ENCODE measurements at regions not wholly inside any gene's neighbourhood (a gene's known extent, or its start where the extent isn't known, plus 50 kb on each side); places are given as distances from the start of the nearest gene placed in this dataset.

GRCh38 chr5:26660116-26660515, 378.3 kb downstream of the CDH9 start:
- peaks cover 6% of the 10 kb centered on the region for H3K9me3 Mint-ChIP-seq

GRCh38 chr5:26649000-26649399, 389.4 kb downstream of the CDH9 start:
- Mint-ChIP-seq H3K27me3 (no peaks in the 10 kb centered on the region), H3K9me3 (peaks cover 10% of the 10 kb centered on the region), H3K4me1 (no peaks in the 10 kb centered on the region), H3K27ac (no peak overlapping the region), H3K36me3 (no peaks in the 10 kb centered on the region), H3K4me3 (no peak overlapping the region)
- DNase-seq = no peak
- ATAC-seq (ENCODE audit: low read depth) = no peak
- POLR2A ChIA-PET = no interaction called here

More at GRCh38 chr5:26660116-26660515, 378.3 kb downstream of the CDH9 start:
- no peak for ATAC-seq (ENCODE audit: low read depth)
- no peak for DNase-seq
- H3K36me3 Mint-ChIP-seq = no peaks in the 10 kb centered on the region
- H3K4me1 Mint-ChIP-seq = no peaks in the 10 kb centered on the region
- H3K4me3 Mint-ChIP-seq = no peak overlapping the region
- POLR2A ChIA-PET = no interaction called here
- no peaks in the 10 kb centered on the region for H3K27me3 Mint-ChIP-seq
- no peak overlapping the region for H3K27ac Mint-ChIP-seq

- Mint-ChIP-seq H3K9me3 (peaks cover 14% of the 10 kb centered on the region), H3K4me1 (no peaks in the 10 kb centered on the region), H3K27ac (no peak overlapping the region), H3K36me3 (no peaks in the 10 kb centered on the region), H3K4me3 (no peak overlapping the region), H3K27me3 (no peaks in the 10 kb centered on the region)
- DNase-seq = no peak
- no peak for ATAC-seq (ENCODE audit: low read depth)
- POLR2A ChIA-PET = no interaction called here
These were observed 390.6 kb downstream of the CDH9 start for GRCh38 chr5:26647781-26648180.

- Mint-ChIP-seq H3K36me3 (no peaks in the 10 kb centered on the region), H3K27me3 (no peaks in the 10 kb centered on the region), H3K4me1 (no peaks in the 10 kb centered on the region), H3K9me3 (peaks cover 16% of the 10 kb centered on the region), H3K27ac (no peak overlapping the region), H3K4me3 (no peak overlapping the region)
- POLR2A ChIA-PET = no interaction called here
- ATAC-seq (ENCODE audit: low read depth) (no peak), DNase-seq (no peak)
These were observed 392.7 kb downstream of the CDH9 start for GRCh38 chr5:26645659-26646058.

- ATAC-seq (ENCODE audit: low read depth) (no peak), DNase-seq (no peak)
- peaks cover 16% of the 10 kb centered on the region for H3K9me3 Mint-ChIP-seq
- no peak overlapping the region for H3K27ac Mint-ChIP-seq
- H3K4me1 Mint-ChIP-seq = no peaks in the 10 kb centered on the region
- POLR2A ChIA-PET = no interaction called here
- H3K27me3 Mint-ChIP-seq = no peaks in the 10 kb centered on the region
- no peaks in the 10 kb centered on the region for H3K36me3 Mint-ChIP-seq
- no peak overlapping the region for H3K4me3 Mint-ChIP-seq
These were observed 396.9 kb downstream of the CDH9 start for GRCh38 chr5:26641492-26641891.

- DNase-seq = no peak
- H3K36me3 Mint-ChIP-seq = no peaks in the 10 kb centered on the region
- H3K27me3 Mint-ChIP-seq = no peaks in the 10 kb centered on the region
- peaks cover 4% of the 10 kb centered on the region for H3K9me3 Mint-ChIP-seq
- H3K27ac Mint-ChIP-seq = no peak overlapping the region
- no peak overlapping the region for H3K4me3 Mint-ChIP-seq
- POLR2A ChIA-PET = no interaction called here
- no peaks in the 10 kb centered on the region for H3K4me1 Mint-ChIP-seq
- no peak for ATAC-seq (ENCODE audit: low read depth)
These were observed 413.3 kb downstream of the CDH9 start for GRCh38 chr5:26625099-26625498.

- Mint-ChIP-seq H3K27me3 (no peaks in the 10 kb centered on the region), H3K4me1 (no peaks in the 10 kb centered on the region), H3K9me3 (peaks cover 4% of the 10 kb centered on the region), H3K4me3 (no peak overlapping the region), H3K27ac (no peak overlapping the region), H3K36me3 (no peaks in the 10 kb centered on the region)
- no peak for DNase-seq
- POLR2A ChIA-PET = no interaction called here
- no peak for ATAC-seq (ENCODE audit: low read depth)
These were observed 415.4 kb downstream of the CDH9 start for GRCh38 chr5:26622947-26623346.

GRCh38 chr5:26610577-26610976, 427.8 kb downstream of the CDH9 start:
- Mint-ChIP-seq H3K4me1 (no peaks in the 10 kb centered on the region), H3K36me3 (no peaks in the 10 kb centered on the region), H3K4me3 (no peak overlapping the region), H3K9me3 (peaks cover 6% of the 10 kb centered on the region), H3K27me3 (no peaks in the 10 kb centered on the region), H3K27ac (no peak overlapping the region)
- POLR2A ChIA-PET = no interaction called here
- ATAC-seq (ENCODE audit: low read depth) (no peak), DNase-seq (no peak)

- H3K27me3 Mint-ChIP-seq = no peaks in the 10 kb centered on the region
- POLR2A ChIA-PET = no interaction called here
- no peaks in the 10 kb centered on the region for H3K36me3 Mint-ChIP-seq
- ATAC-seq (ENCODE audit: low read depth) (no peak), DNase-seq (no peak)
- no peak overlapping the region for H3K4me3 Mint-ChIP-seq
- peaks cover 7% of the 10 kb centered on the region for H3K9me3 Mint-ChIP-seq
- no peaks in the 10 kb centered on the region for H3K4me1 Mint-ChIP-seq
- no peak overlapping the region for H3K27ac Mint-ChIP-seq
These were observed 436.8 kb downstream of the CDH9 start for GRCh38 chr5:26601563-26601962.

- Mint-ChIP-seq H3K4me3 (no peak overlapping the region), H3K9me3 (peaks cover 2% of the 10 kb centered on the region), H3K36me3 (no peaks in the 10 kb centered on the region), H3K27ac (no peak overlapping the region), H3K4me1 (no peaks in the 10 kb centered on the region), H3K27me3 (no peaks in the 10 kb centered on the region)
- DNase-seq (no peak), ATAC-seq (ENCODE audit: low read depth) (no peak)
- POLR2A ChIA-PET = no interaction called here
These were observed 455.9 kb downstream of the CDH9 start for GRCh38 chr5:26582350-26583045.

- no peak for ATAC-seq (ENCODE audit: low read depth)
- POLR2A ChIA-PET = no interaction called here
These were observed 458.7 kb downstream of the CDH9 start for GRCh38 chr5:26579712-26580111.

GRCh38 chr5:26578002-26578401, 460.4 kb downstream of the CDH9 start:
- H3K4me1 Mint-ChIP-seq = no peaks in the 10 kb centered on the region
- DNase-seq (no peak), ATAC-seq (ENCODE audit: low read depth) (no peak)
- POLR2A ChIA-PET = no interaction called here
- H3K36me3 Mint-ChIP-seq = no peaks in the 10 kb centered on the region
- no peaks in the 10 kb centered on the region for H3K27me3 Mint-ChIP-seq
- H3K27ac Mint-ChIP-seq = no peak overlapping the region
- H3K4me3 Mint-ChIP-seq = no peak overlapping the region
- peaks cover 2% of the 10 kb centered on the region for H3K9me3 Mint-ChIP-seq

More at GRCh38 chr5:26579712-26580111, 458.7 kb downstream of the CDH9 start:
- Mint-ChIP-seq H3K36me3 (no peaks in the 10 kb centered on the region), H3K9me3 (peaks cover 2% of the 10 kb centered on the region), H3K27me3 (no peaks in the 10 kb centered on the region), H3K27ac (no peak overlapping the region), H3K4me1 (no peaks in the 10 kb centered on the region), H3K4me3 (no peak overlapping the region)
- DNase-seq = no peak

- Mint-ChIP-seq H3K4me3 (no peak overlapping the region), H3K27ac (no peak overlapping the region), H3K4me1 (no peaks in the 10 kb centered on the region), H3K9me3 (peaks cover 4% of the 10 kb centered on the region), H3K27me3 (no peaks in the 10 kb centered on the region), H3K36me3 (no peaks in the 10 kb centered on the region)
- DNase-seq (no peak), ATAC-seq (ENCODE audit: low read depth) (no peak)
- POLR2A ChIA-PET = no interaction called here
These were observed 465.9 kb downstream of the CDH9 start for GRCh38 chr5:26572480-26572879.

- no peaks in the 10 kb centered on the region for H3K36me3 Mint-ChIP-seq
These were observed 468.5 kb downstream of the CDH9 start for GRCh38 chr5:26569929-26570258.

More at GRCh38 chr5:26569929-26570258, 468.5 kb downstream of the CDH9 start:
- peaks cover 4% of the 10 kb centered on the region for H3K9me3 Mint-ChIP-seq
- DNase-seq = no peak
- no peak overlapping the region for H3K27ac Mint-ChIP-seq
- no peaks in the 10 kb centered on the region for H3K4me1 Mint-ChIP-seq
- H3K4me3 Mint-ChIP-seq = no peak overlapping the region
- no peaks in the 10 kb centered on the region for H3K27me3 Mint-ChIP-seq
- no peak for ATAC-seq (ENCODE audit: low read depth)
- POLR2A ChIA-PET = no interaction called here
